Astrocyte of the cerebellum (primary cell): ENCODE measurements at regions not wholly inside any gene's neighbourhood (a gene's known extent, or its start where the extent isn't known, plus 50 kb on each side); places are given as distances from the start of the nearest gene placed in this dataset.

ENCODE experiments used
- DNase-seq: peaks from one replicate; pipeline ENCODE4 v3.0.0-alpha.2; 2011; ENCODE audit warnings: low read depth
- H3K4me3 ChIP-seq: 2 replicates; pipeline ENCODE4 v1.5.1; 2011; ENCODE audit warnings: mild to moderate bottlenecking, low read depth, low read length, moderate library complexity
- in situ Hi-C: cut with HindIII; loops from 2 replicates; pipeline ENCODE4 v1.10.0; 2017; ENCODE audit warnings: low sequenced_read_pairs
- TF ChIP-seq, protein P1 (sequence below): IDR thresholded peaks from 2 replicates; pipeline ENCODE4 v1.5.1; 2012; ENCODE audit warnings: low read length, low read depth, moderate library complexity, mild to moderate bottlenecking; ENCODE audit errors: missing control alignments

DNA sequence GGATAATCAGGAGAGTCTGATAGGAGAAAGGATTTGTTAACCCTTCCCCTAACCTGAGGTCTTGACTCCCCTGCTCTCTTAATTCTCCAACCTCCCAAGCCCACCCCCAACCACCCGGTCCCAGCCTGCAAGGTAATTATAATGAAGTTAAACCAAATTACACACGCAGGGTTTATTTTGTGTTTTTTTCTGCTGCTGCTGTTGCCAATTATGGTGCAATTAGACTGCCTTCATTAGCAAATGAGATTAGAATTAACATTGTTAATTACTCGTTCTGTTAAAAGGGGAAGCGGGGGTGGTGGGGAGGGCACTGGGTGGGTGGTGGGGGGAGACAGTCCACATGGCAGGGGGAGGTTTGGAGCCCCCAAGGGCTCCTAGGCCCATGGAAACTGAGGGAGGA, 128.9 kb downstream of the CCT6B start:
- TF ChIP-seq, protein P1, sequence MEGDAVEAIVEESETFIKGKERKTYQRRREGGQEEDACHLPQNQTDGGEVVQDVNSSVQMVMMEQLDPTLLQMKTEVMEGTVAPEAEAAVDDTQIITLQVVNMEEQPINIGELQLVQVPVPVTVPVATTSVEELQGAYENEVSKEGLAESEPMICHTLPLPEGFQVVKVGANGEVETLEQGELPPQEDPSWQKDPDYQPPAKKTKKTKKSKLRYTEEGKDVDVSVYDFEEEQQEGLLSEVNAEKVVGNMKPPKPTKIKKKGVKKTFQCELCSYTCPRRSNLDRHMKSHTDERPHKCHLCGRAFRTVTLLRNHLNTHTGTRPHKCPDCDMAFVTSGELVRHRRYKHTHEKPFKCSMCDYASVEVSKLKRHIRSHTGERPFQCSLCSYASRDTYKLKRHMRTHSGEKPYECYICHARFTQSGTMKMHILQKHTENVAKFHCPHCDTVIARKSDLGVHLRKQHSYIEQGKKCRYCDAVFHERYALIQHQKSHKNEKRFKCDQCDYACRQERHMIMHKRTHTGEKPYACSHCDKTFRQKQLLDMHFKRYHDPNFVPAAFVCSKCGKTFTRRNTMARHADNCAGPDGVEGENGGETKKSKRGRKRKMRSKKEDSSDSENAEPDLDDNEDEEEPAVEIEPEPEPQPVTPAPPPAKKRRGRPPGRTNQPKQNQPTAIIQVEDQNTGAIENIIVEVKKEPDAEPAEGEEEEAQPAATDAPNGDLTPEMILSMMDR, result no peak
- DNase-seq, result no peak
- H3K4me3 ChIP-seq, result no peak overlapping the region
- in situ Hi-C loops, result loop anchor here (5.0 kb wide), 1 partner anchor 45 kb away; no protein-coding TSS in a partner anchor

DNA sequence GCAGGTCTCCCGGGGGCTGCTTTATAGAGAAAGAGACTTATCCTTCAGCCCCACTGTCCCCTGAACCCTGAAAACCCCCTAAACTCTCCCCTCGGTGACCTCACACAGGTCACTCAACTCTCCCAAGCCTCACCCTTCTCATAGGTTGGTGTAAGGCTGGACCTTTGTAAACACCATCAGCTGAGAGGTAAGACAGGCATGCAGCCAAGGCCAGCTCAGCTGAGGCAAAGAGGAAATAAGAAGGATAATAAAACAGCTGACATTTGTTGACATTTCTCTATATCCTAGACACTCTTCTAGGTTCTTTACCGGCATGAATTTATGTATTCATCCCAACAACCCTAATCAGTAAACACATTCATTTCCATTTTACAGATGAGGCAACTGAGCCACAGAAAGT, 134.3 kb downstream of the CCT6B start:
- TF ChIP-seq, protein P1, result no peak
- no peak overlapping the region for H3K4me3 ChIP-seq
- DNase-seq, result no peak
- in situ Hi-C loops, result no loop called here

DNA sequence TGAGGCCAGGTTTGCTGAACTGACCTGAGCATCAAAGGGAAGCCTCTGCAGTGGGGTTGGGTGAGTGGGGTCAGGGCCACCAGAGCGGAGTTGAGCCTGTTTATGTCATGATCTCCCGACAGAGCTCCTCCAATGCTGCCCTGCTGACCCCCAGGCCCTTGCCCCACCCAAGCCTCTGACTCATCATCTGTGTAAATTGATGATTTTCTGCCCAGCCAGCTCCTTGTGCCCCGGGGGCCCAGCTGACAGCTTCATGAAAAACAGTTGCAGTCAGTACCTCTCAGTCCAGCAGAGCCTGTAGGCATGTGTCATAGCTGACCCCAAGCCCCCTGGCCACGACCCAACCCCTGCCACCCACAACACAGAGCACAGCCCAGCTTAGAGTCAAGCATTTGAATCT, 134.9 kb downstream of the CCT6B start:
- TF ChIP-seq, protein P1, result no peak
- no peak overlapping the region for H3K4me3 ChIP-seq
- no peak for DNase-seq
- in situ Hi-C loops, result no loop called here

DNA sequence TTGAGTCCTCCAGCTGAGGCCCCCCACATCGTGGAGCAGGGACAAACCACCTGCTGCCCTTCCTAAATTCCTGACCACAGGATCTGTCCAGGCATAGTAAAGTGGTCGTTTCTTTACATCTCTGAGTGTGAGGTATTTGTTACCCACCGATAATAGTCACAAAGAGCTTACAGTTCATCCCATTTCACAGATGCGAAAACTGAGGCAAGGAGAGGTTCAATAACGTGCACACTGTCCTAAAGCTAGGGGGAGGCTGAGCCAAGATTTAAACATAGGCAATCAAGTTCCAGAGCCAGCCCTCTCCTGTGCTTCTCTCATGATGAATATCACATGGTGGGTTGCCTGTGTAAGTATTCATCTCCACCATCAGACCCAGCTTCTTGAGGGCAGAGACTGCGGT, 135.4 kb downstream of the CCT6B start:
- no peak overlapping the region for H3K4me3 ChIP-seq
- DNase-seq, result no peak
- TF ChIP-seq, protein P1, result no peak
- in situ Hi-C loops, result no loop called here

DNA sequence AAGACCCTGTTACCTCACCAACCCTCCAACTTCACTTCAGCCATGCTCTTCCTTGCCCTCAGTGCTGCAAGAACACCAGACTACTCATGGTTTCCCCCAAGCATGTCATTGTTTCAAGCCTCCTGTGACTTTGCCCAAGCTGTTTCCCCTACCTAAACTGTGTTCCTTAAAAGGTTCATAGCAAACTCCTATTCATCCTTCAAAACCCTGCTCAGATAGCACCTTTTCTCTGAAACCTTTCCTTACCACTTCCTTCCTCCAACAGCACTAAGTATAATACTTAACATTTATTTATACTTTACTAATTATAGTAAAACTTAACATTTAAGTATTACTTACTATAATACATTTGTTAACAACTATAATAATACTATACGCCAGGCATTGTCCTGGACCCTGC, 136.2 kb downstream of the CCT6B start:
- no peak for DNase-seq
- in situ Hi-C loops, result no loop called here
- H3K4me3 ChIP-seq, result no peak overlapping the region
- TF ChIP-seq, protein P1, result no peak

DNA sequence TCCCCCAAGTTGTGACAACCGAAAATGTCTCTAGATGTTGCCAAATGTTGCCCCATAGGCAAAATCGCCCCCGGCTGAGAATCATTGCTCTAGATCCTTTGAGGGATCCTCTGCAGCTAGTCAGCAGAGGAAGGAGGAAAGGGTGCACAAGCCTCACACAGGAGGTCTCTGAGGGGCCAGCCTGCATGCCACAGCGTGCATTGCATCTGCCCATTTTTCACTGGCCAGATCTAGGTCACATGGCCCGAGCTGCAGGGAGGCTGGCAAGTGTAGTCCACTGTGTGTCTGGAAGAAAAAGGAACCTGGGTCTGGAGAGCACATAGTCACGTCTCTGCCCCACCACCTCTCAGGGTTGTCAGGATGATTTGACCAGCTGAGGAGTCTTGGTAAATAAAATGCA, 138.2 kb downstream of the CCT6B start:
- H3K4me3 ChIP-seq, result no peak overlapping the region
- DNase-seq, result no peak
- TF ChIP-seq, protein P1, result no peak
- in situ Hi-C loops, result no loop called here
